A673 (cell line): ENCODE measurements at regions not wholly inside any gene's neighbourhood (a gene's known extent, or its start where the extent isn't known, plus 50 kb on each side); places are given as distances from the start of the nearest gene placed in this dataset.

Experiments
- BruUV-seq: library from RNA; stranded (reverse); fragments of 400-500 nt; replicated peaks from 2 replicates; lab custom pipeline; 2021; lab: Mats Ljungman, UMichigan
- CTCF ChIA-PET: fragments of 300-600 bp; sonication (Branson Sonifier 250); formaldehyde crosslinking; loops from one replicate; lab custom pipeline; 2022; ENCODE audit warnings: antibody characterized with exemption; lab: Charles Lee
- POLR2A ChIA-PET: fragments of 300-600 bp; sonication (Branson Sonifier 250); formaldehyde crosslinking; loops from one replicate; lab custom pipeline; 2022; ENCODE audit warnings: antibody characterized with exemption; ENCODE audit not compliant: low non-redundant PET; lab: Charles Lee
- DNase-seq: peaks from one replicate; pipeline ENCODE4 v3.0.0-alpha.2; 2015; ENCODE audit warnings: low spot score
- H3K27ac ChIP-seq: fragments of 200-600 bp; sonication (generic); 2 replicates; pipeline ENCODE4 v1.5.1; 2016; ENCODE audit warnings: mixed run types, low read depth, mild to moderate bottlenecking, mixed read lengths, antibody characterized with exemption, low read length; ENCODE audit not compliant: poor library complexity, severe bottlenecking
- H3K27me3 ChIP-seq: fragments of 200-600 bp; sonication (generic); replicated peaks from 2 replicates; pipeline ENCODE4 v1.6.1; 2017; ENCODE audit warnings: mixed run types, low read depth, mild to moderate bottlenecking, mixed read lengths, antibody characterized with exemption, low read length; ENCODE audit not compliant: insufficient read depth, poor library complexity
- H3K36me3 ChIP-seq: fragments of 200-600 bp; sonication (generic); 2 replicates; pipeline ENCODE4 v1.6.1; 2016; ENCODE audit warnings: mixed run types, mild to moderate bottlenecking, mixed read lengths, antibody characterized with exemption, low read length; ENCODE audit not compliant: insufficient read depth, poor library complexity, severe bottlenecking
- H3K4me1 ChIP-seq: fragments of 200-600 bp; sonication (generic); 2 replicates; pipeline ENCODE4 v1.6.1; 2017; ENCODE audit warnings: mixed run types, mild to moderate bottlenecking, mixed read lengths, antibody characterized with exemption, low read length; ENCODE audit not compliant: insufficient read depth, poor library complexity, severe bottlenecking
- H3K4me3 ChIP-seq: fragments of 200-600 bp; sonication (generic); 2 replicates; pipeline ENCODE4 v1.5.1; 2016; ENCODE audit warnings: low read depth, mixed run types, mild to moderate bottlenecking, mixed read lengths, low read length; ENCODE audit not compliant: poor library complexity, severe bottlenecking
- H3K9me3 ChIP-seq: fragments of 200-600 bp; sonication (generic); 2 replicates; pipeline ENCODE4 v1.6.1; 2016; ENCODE audit warnings: mixed run types, low read depth, mild to moderate bottlenecking, mixed read lengths, antibody characterized with exemption, low read length; ENCODE audit not compliant: poor library complexity, severe bottlenecking
- CTCF ChIP-seq: fragments of 300-800, 200-600 bp; sonication (generic); conservative IDR thresholded peaks from 2 replicates; pipeline ENCODE4 v1.5.1; 2017; ENCODE audit warnings: low read depth, mild to moderate bottlenecking, antibody characterized with exemption, low read length, moderate library complexity, mixed read lengths
- EZH2 ChIP-seq: fragments of 200-600 bp; sonication (generic); IDR thresholded peaks from 2 replicates; pipeline ENCODE4 v1.6.1; 2017; ENCODE audit warnings: borderline replicate concordance, low read depth, mild to moderate bottlenecking, mixed read lengths, antibody characterized with exemption, low read length; ENCODE audit not compliant: poor library complexity, severe bottlenecking
- intact Hi-C: fragments of 100-400 bp; cut with micrococcal nuclease; formaldehyde crosslinking; loops from one replicate; pipeline ENCODE4 v1.10.0; 2022; ENCODE audit not compliant: unreplicated experiment

GRCh38 chr7:148535217-148535616 lies 55.3 kb upstream of the C7orf33 start:
- Histone ChIP-seq H3K4me1 (no peaks in the 10 kb centered on the region), H3K27ac (no peak overlapping the region), H3K4me3 (no peak overlapping the region), H3K36me3 (no peaks in the 10 kb centered on the region), H3K27me3 (no peaks in the 10 kb centered on the region), H3K9me3 (no peaks in the 10 kb centered on the region)
- no TSS peak for BruUV-seq
- CTCF ChIA-PET = no interaction called here
- DNase-seq = no peak
- intact Hi-C loops = no loop called here
- TF ChIP-seq EZH2 (no peak), CTCF (peak; percentile 20; the same call in 1 of the 2 replicates)
- POLR2A ChIA-PET = no interaction called here

GRCh38 chr7:148537435-148537834 lies 53.1 kb upstream of the C7orf33 start:
- intact Hi-C loops = no loop called here
- ChIA-PET CTCF (no interaction called here), POLR2A (no interaction called here)
- Histone ChIP-seq H3K4me3 (no peak overlapping the region), H3K27ac (no peak overlapping the region), H3K27me3 (no peaks in the 10 kb centered on the region), H3K36me3 (no peaks in the 10 kb centered on the region), H3K9me3 (no peaks in the 10 kb centered on the region), H3K4me1 (peaks cover 4% of the 10 kb centered on the region)
- TF ChIP-seq EZH2 (no peak), CTCF (no peak)
- no TSS peak for BruUV-seq
- no peak for DNase-seq

- H3K27me3 ChIP-seq = no peaks in the 10 kb centered on the region
- H3K4me3 ChIP-seq = no peak overlapping the region
- TF ChIP-seq EZH2 (no peak), CTCF (no peak)
- peaks cover 4% of the 10 kb centered on the region for H3K4me1 ChIP-seq
- ChIA-PET CTCF (no interaction called here), POLR2A (no interaction called here)
- H3K27ac ChIP-seq = no peak overlapping the region
- no peak for DNase-seq
- no peaks in the 10 kb centered on the region for H3K36me3 ChIP-seq
- no TSS peak for BruUV-seq
- no peaks in the 10 kb centered on the region for H3K9me3 ChIP-seq
- intact Hi-C loops = no loop called here
These were observed 50.4 kb upstream of the C7orf33 start for GRCh38 chr7:148540041-148540738.
